Liver (tissue), 8 donors: ENCODE measurements at regions not wholly inside any gene's neighbourhood (a gene's known extent, or its start where the extent isn't known, plus 50 kb on each side); places are given as distances from the start of the nearest gene placed in this dataset.

Experiments
- DNase-seq: peaks from one replicate; pipeline ENCODE4 v3.0.0-alpha.2; 2017; ENCODE audit warnings: low spot score
- H3K27ac ChIP-seq, 2 donors: one replicate each; pipeline ENCODE4 v1.7.0; 2013; ENCODE audit warnings: inconsistent platforms in 2 of 2, low read length in 2 of 2, control low read depth in 1 of 2, low read depth in 1 of 2, mild to moderate bottlenecking in 1 of 2
- H3K27me3 ChIP-seq, 4 donors: one replicate each; pipeline versions ENCODE4 v1.6.1 to v1.7.0; 2013; ENCODE audit warnings: low read length in 3 of 4, inconsistent platforms in 1 of 4, mild to moderate bottlenecking in 1 of 4, moderate library complexity in 1 of 4; ENCODE audit not compliant: control insufficient read depth in 4 of 4, insufficient read depth in 4 of 4
- H3K36me3 ChIP-seq, 4 donors: one replicate each; pipeline versions ENCODE4 v1.6.1 to v1.7.0; 2013; ENCODE audit warnings: low read length in 3 of 4, mild to moderate bottlenecking in 3 of 4, low read depth in 1 of 4, moderate library complexity in 1 of 4; ENCODE audit not compliant: control insufficient read depth in 4 of 4, insufficient read depth in 3 of 4
- H3K4me1 ChIP-seq, 4 donors: one replicate each; pipeline versions ENCODE4 v1.6.1 to v1.7.0; 2013; ENCODE audit warnings: low read length in 3 of 4, mild to moderate bottlenecking in 3 of 4, moderate library complexity in 1 of 4; ENCODE audit not compliant: control insufficient read depth in 4 of 4, insufficient read depth in 4 of 4
- H3K4me3 ChIP-seq, 3 donors: one replicate each; pipeline versions ENCODE4 v1.6.1 to v1.7.0; 2013; ENCODE audit warnings: low read length in 3 of 3, control low read depth in 1 of 3, low read depth in 1 of 3, mild to moderate bottlenecking in 1 of 3
- H3K9ac ChIP-seq, 2 donors: one replicate each; pipeline ENCODE4 v1.7.0; 2013; ENCODE audit warnings: low read length in 2 of 2, mild to moderate bottlenecking in 2 of 2, moderate library complexity in 2 of 2, control low read depth in 1 of 2, low read depth in 1 of 2
- H3K9me3 ChIP-seq, 4 donors: one replicate each; pipeline versions ENCODE4 v1.6.1 to v1.7.0; 2013; ENCODE audit warnings: low read length in 3 of 4; ENCODE audit not compliant: control insufficient read depth in 4 of 4
- FOXA1 ChIP-seq: IDR thresholded peaks from 2 replicates; pipeline ENCODE4 v1.6.1; 2016; ENCODE audit warnings: antibody characterized with exemption
- FOXA2 ChIP-seq: IDR thresholded peaks from 2 replicates; pipeline ENCODE4 v1.6.1; 2016; ENCODE audit warnings: antibody characterized with exemption
- GABPA ChIP-seq, 2 donors: IDR thresholded peaks in 1 of 2; conservative IDR thresholded peaks in 1 of 2; 2 replicates each; pipeline ENCODE4 v1.6.1; 2016; ENCODE audit warnings: antibody characterized with exemption in 2 of 2, mild to moderate bottlenecking in 1 of 2, moderate library complexity in 1 of 2
- HNF4G ChIP-seq: IDR thresholded peaks from 2 replicates; pipeline ENCODE4 v1.6.1; 2016; ENCODE audit warnings: antibody characterized with exemption
- JUND ChIP-seq, 2 donors: IDR thresholded peaks; 2 replicates each; pipeline ENCODE4 v1.6.1; 2016; ENCODE audit warnings: antibody characterized with exemption in 2 of 2
- NR2F2 ChIP-seq: IDR thresholded peaks from 2 replicates; pipeline ENCODE4 v1.6.1; 2016; ENCODE audit warnings: antibody characterized with exemption
- RAD21 ChIP-seq, 2 donors: IDR thresholded peaks; 2 replicates each; pipeline ENCODE4 v1.6.1; 2016; ENCODE audit warnings: antibody characterized with exemption in 2 of 2, mild to moderate bottlenecking in 2 of 2
- RXRA ChIP-seq, 2 donors: IDR thresholded peaks; 2 replicates each; pipeline ENCODE4 v1.6.1; 2017 to 2018; ENCODE audit warnings: antibody characterized with exemption in 2 of 2, mild to moderate bottlenecking in 1 of 2
- SP1 ChIP-seq: IDR thresholded peaks from 2 replicates; pipeline ENCODE4 v1.6.1; 2018; ENCODE audit warnings: antibody characterized with exemption, mild to moderate bottlenecking
- TAF1 ChIP-seq: conservative IDR thresholded peaks from 2 replicates; pipeline ENCODE4 v1.6.1; 2016; ENCODE audit warnings: antibody characterized with exemption, mild to moderate bottlenecking
- YY1 ChIP-seq: IDR thresholded peaks from 2 replicates; pipeline ENCODE4 v1.6.1; 2016; ENCODE audit warnings: antibody characterized with exemption, mild to moderate bottlenecking
- WGBS: extraction: QIAGEN DNeasy Blood & Tissue Kit; methylation state at CpG from one replicate; pipeline ENCODE4 v1.1.7; 2013; 5-methylcytosine and 5-hydroxymethylcytosine counted together
- TF ChIP-seq, protein P1 (sequence below): IDR thresholded peaks from 2 replicates; pipeline ENCODE4 v1.6.1; 2016; ENCODE audit warnings: antibody characterized with exemption
- TF ChIP-seq, protein P2 (sequence below): IDR thresholded peaks from 2 replicates; pipeline ENCODE4 v1.6.1; 2016; ENCODE audit warnings: antibody characterized with exemption
- TF ChIP-seq, protein P3 (sequence below): IDR thresholded peaks from 2 replicates; pipeline ENCODE4 v1.6.1; 2016; ENCODE audit warnings: antibody characterized with exemption, mild to moderate bottlenecking
- TF ChIP-seq, protein P4 (sequence below): fragments of 150-350 bp; IDR thresholded peaks from 2 replicates; pipeline ENCODE4 v1.5.1; 2017; ENCODE audit warnings: improper control_type of control experiment, low read depth, low read length; ENCODE audit not compliant: missing input control
- TF ChIP-seq, protein P5 (sequence below): IDR thresholded peaks from 2 replicates; pipeline ENCODE4 v1.6.1; 2016; ENCODE audit warnings: antibody characterized with exemption
- donor health status: healthy.
- donor health status: healthy.
- donor health status: healthy.
- donor health status: healthy.
- donor health status: healthy.

DNA sequence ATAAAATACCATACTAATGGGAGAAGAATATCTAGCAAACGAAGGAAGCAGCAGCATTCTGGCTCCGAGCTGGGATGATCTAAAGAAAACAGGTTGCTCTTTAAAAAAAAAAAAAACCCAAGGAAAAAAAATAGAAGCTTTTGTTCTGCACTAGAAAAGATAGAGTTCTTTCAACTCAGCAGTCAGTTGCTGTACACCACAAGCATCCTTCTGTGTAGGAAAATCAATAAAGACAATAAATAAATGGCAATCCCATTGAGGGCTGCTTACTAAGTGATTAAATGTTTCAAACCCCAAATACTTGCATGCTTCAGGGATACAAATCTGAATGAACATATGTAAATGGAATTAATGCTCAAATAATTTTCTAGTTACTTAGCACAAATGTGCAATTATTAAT lies 207.1 kb downstream of the TEX36 start:
- no peak for DNase-seq
- Histone ChIP-seq H3K9ac (no peak overlapping the region), H3K4me3 (no peak overlapping the region), H3K9me3 (no peaks in the 10 kb centered on the region), H3K27me3 (peaks cover 0 to 10% (median 0%) of the 10 kb centered on the region in 4 donors), H3K4me1 (no peaks in the 10 kb centered on the region), H3K27ac (no peak overlapping the region), H3K36me3 (no peaks in the 10 kb centered on the region)
- TF ChIP-seq, protein P1, sequence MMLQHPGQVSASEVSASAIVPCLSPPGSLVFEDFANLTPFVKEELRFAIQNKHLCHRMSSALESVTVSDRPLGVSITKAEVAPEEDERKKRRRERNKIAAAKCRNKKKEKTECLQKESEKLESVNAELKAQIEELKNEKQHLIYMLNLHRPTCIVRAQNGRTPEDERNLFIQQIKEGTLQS = no peak
- TF ChIP-seq HNF4G (no peak), TAF1 (no peak)
- 62% methylated on average over 2 of the region's 2 CpGs for WGBS

DNA sequence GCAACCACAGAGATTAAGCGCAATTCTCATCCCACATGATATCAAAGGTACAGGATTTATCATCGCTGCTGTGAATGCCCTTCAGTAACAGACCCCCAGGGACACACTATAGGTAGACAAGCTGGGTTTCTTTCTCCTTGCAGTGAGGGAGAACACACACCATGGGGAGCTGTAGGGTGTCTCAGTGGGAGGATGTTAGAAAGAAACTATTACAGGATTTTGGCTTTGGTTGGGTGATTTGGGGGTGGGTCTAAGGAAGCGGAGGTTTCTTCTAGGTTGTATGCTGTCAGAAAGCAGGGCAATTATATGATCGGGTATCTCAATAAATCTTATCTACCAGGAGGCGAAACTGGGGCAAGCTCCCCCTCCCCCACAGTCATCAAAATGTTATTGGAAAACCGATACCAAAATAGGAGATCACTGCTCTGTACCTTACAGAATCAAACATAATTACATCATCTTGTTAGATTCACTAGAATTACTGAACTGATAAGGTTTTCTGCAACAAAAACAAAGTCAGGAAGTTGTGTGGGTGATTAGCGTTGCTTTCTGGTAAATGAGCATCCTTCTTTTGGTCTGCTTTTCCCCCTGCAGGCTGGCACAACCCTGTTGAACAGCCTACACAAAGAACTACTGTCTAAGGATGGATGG lies 209.7 kb downstream of the TEX36 start:
- Histone ChIP-seq H3K9ac (no peak overlapping the region), H3K27me3 (peaks cover 0 to 7% (median 3%) of the 10 kb centered on the region in 4 donors), H3K9me3 (no peaks in the 10 kb centered on the region), H3K4me1 (no peaks in the 10 kb centered on the region), H3K4me3 (no peak overlapping the region), H3K27ac (no peak overlapping the region), H3K36me3 (no peaks in the 10 kb centered on the region)
- 81% methylated on average over 7 of the region's 7 CpGs for WGBS
- TF ChIP-seq GABPA (IDR thresholded peaks at IDR 0.05 in 1 of 2, conservative IDR thresholded peaks at IDR 0.05 in 1 of 2) = no peak
- TF ChIP-seq, protein P1 = no peak
- TF ChIP-seq NR2F2 = no peak
- TF ChIP-seq RAD21 (IDR thresholded peaks at IDR 0.05) = no peak
- no peak for TF ChIP-seq SP1
- TF ChIP-seq, protein P2, sequence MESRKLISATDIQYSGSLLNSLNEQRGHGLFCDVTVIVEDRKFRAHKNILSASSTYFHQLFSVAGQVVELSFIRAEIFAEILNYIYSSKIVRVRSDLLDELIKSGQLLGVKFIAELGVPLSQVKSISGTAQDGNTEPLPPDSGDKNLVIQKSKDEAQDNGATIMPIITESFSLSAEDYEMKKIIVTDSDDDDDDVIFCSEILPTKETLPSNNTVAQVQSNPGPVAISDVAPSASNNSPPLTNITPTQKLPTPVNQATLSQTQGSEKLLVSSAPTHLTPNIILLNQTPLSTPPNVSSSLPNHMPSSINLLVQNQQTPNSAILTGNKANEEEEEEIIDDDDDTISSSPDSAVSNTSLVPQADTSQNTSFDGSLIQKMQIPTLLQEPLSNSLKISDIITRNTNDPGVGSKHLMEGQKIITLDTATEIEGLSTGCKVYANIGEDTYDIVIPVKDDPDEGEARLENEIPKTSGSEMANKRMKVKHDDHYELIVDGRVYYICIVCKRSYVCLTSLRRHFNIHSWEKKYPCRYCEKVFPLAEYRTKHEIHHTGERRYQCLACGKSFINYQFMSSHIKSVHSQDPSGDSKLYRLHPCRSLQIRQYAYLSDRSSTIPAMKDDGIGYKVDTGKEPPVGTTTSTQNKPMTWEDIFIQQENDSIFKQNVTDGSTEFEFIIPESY = no peak
- no peak for TF ChIP-seq RXRA (IDR thresholded peaks at IDR 0.05)
- TF ChIP-seq, protein P3, sequence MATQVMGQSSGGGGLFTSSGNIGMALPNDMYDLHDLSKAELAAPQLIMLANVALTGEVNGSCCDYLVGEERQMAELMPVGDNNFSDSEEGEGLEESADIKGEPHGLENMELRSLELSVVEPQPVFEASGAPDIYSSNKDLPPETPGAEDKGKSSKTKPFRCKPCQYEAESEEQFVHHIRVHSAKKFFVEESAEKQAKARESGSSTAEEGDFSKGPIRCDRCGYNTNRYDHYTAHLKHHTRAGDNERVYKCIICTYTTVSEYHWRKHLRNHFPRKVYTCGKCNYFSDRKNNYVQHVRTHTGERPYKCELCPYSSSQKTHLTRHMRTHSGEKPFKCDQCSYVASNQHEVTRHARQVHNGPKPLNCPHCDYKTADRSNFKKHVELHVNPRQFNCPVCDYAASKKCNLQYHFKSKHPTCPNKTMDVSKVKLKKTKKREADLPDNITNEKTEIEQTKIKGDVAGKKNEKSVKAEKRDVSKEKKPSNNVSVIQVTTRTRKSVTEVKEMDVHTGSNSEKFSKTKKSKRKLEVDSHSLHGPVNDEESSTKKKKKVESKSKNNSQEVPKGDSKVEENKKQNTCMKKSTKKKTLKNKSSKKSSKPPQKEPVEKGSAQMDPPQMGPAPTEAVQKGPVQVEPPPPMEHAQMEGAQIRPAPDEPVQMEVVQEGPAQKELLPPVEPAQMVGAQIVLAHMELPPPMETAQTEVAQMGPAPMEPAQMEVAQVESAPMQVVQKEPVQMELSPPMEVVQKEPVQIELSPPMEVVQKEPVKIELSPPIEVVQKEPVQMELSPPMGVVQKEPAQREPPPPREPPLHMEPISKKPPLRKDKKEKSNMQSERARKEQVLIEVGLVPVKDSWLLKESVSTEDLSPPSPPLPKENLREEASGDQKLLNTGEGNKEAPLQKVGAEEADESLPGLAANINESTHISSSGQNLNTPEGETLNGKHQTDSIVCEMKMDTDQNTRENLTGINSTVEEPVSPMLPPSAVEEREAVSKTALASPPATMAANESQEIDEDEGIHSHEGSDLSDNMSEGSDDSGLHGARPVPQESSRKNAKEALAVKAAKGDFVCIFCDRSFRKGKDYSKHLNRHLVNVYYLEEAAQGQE = no peak
- TF ChIP-seq FOXA2 = no peak
- TF ChIP-seq, protein P4, sequence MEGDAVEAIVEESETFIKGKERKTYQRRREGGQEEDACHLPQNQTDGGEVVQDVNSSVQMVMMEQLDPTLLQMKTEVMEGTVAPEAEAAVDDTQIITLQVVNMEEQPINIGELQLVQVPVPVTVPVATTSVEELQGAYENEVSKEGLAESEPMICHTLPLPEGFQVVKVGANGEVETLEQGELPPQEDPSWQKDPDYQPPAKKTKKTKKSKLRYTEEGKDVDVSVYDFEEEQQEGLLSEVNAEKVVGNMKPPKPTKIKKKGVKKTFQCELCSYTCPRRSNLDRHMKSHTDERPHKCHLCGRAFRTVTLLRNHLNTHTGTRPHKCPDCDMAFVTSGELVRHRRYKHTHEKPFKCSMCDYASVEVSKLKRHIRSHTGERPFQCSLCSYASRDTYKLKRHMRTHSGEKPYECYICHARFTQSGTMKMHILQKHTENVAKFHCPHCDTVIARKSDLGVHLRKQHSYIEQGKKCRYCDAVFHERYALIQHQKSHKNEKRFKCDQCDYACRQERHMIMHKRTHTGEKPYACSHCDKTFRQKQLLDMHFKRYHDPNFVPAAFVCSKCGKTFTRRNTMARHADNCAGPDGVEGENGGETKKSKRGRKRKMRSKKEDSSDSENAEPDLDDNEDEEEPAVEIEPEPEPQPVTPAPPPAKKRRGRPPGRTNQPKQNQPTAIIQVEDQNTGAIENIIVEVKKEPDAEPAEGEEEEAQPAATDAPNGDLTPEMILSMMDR = no peak
- no peak for TF ChIP-seq FOXA1
- TF ChIP-seq TAF1 = no peak
- TF ChIP-seq, protein P5, sequence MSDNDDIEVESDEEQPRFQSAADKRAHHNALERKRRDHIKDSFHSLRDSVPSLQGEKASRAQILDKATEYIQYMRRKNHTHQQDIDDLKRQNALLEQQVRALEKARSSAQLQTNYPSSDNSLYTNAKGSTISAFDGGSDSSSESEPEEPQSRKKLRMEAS = no peak
- no peak for TF ChIP-seq JUND (IDR thresholded peaks at IDR 0.05)
- no peak for TF ChIP-seq YY1
- DNase-seq = no peak
